DOHH2 (cell line): ENCODE measurements at regions not wholly inside any gene's neighbourhood (a gene's known extent, or its start where the extent isn't known, plus 50 kb on each side); places are given as distances from the start of the nearest gene placed in this dataset.

Experiments
- EZH2phosphoT487 ChIP-seq: fragments of 200-600 bp; sonication (generic); IDR thresholded peaks from 2 replicates; pipeline ENCODE4 v1.6.1; 2017; ENCODE audit warnings: borderline replicate concordance, mild to moderate bottlenecking, antibody characterized with exemption, low read length, moderate library complexity, mixed read lengths
- TF ChIP-seq, protein P1 (sequence below): fragments of 200-600 bp; sonication (generic); IDR thresholded peaks from one replicate; pipeline ENCODE4 v1.5.1; 2014; ENCODE audit warnings: antibody characterized with exemption, mild to moderate bottlenecking, low read depth, low read length; ENCODE audit not compliant: poor library complexity, severe bottlenecking

DNA sequence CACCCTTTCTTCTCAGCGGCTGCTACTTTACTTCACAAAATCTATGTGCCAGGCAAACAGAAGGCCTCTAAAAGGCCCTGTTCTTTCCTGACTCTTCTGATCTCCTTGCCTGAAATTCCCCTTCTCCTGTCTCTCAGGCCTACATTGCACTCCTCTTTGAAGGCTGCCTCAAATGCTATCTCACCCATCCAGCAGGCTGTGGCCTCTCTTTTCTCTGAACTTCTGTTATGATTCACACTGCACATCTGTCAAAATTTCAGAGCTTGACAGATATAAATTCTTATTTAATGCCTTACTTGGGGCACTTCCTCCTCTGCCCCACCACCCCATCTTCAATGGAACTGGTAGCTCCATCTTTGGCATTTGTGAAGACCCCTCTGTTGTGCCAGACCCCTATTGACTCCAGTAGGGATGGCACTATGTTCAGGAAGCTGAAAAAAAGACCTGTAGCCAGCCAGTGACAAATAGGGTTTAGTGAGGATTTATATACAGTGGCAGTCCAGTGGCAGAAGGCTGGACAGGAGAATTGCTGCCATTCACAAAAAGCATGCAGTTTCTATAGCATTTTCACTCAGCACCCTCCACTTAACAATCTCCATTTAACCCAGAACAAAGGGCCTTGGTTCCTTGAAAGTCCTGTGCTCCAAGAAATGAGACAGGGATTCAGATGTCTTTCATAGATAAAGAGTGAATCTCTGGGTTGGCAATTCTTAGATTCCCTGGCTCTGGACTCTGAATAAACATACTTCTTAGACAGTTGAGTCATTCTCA, 415.8 kb upstream of the GRM7 start:
- TF ChIP-seq, protein P1, sequence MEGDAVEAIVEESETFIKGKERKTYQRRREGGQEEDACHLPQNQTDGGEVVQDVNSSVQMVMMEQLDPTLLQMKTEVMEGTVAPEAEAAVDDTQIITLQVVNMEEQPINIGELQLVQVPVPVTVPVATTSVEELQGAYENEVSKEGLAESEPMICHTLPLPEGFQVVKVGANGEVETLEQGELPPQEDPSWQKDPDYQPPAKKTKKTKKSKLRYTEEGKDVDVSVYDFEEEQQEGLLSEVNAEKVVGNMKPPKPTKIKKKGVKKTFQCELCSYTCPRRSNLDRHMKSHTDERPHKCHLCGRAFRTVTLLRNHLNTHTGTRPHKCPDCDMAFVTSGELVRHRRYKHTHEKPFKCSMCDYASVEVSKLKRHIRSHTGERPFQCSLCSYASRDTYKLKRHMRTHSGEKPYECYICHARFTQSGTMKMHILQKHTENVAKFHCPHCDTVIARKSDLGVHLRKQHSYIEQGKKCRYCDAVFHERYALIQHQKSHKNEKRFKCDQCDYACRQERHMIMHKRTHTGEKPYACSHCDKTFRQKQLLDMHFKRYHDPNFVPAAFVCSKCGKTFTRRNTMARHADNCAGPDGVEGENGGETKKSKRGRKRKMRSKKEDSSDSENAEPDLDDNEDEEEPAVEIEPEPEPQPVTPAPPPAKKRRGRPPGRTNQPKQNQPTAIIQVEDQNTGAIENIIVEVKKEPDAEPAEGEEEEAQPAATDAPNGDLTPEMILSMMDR = no peak
- no peak for TF ChIP-seq EZH2phosphoT487
